Gastroesophageal sphincter (tissue), 4 donors: ENCODE measurements at regions not wholly inside any gene's neighbourhood (a gene's known extent, or its start where the extent isn't known, plus 50 kb on each side); places are given as distances from the start of the nearest gene placed in this dataset.

Source experiments
- ATAC-seq: fragments of 150-250 bp; one replicate; pipeline ENCODE4 v1.9.1; 2016; ENCODE audit warnings: mild to moderate bottlenecking, moderate library complexity
- H3K27ac ChIP-seq, 4 donors: fragments of 200-600 bp; sonication (generic) in 3 of 4; 1 replicate in 3 of 4; 2 replicates in 1 of 4; pipeline ENCODE4 v1.5.1; 2016 to 2019
- H3K27me3 ChIP-seq: fragments of 200-600 bp; sonication (generic); one replicate; pipeline ENCODE4 v1.5.1; 2019
- H3K36me3 ChIP-seq, 2 donors: fragments of 200-600 bp; sonication (generic); one replicate each; pipeline ENCODE4 v1.5.1; 2019; ENCODE audit warnings: control low read depth in 1 of 2
- H3K4me1 ChIP-seq, 3 donors: fragments of 200-600 bp; sonication (generic); 1 replicate in 2 of 3; 2 replicates in 1 of 3; pipeline ENCODE4 v1.5.1; 2016 to 2019; ENCODE audit warnings: control low read depth in 2 of 3
- H3K4me3 ChIP-seq, 2 donors: fragments of 200-600 bp; sonication (generic); one replicate each; pipeline ENCODE4 v1.5.1; 2019; ENCODE audit warnings: mild to moderate bottlenecking in 1 of 2, moderate library complexity in 1 of 2
- H3K9me3 ChIP-seq, 3 donors: fragments of 200-600 bp; sonication (generic); one replicate each; pipeline ENCODE4 v1.5.1; 2017 to 2019; ENCODE audit warnings: control low read depth in 2 of 3
- CTCF ChIP-seq, 4 experiments: fragments of 200-600 bp in 2 of 4; fragments of 450-650 bp in 2 of 4; sonication (generic) in 1 of 4; IDR thresholded peaks; one replicate each; pipeline ENCODE4 v1.5.1; 2017 to 2019; ENCODE audit warnings: antibody characterized with exemption in 4 of 4, mild to moderate bottlenecking in 2 of 4, moderate library complexity in 2 of 4
- EP300 ChIP-seq: sonication (generic); formaldehyde crosslinking; IDR thresholded peaks from one replicate; pipeline ENCODE4 v1.6.1; 2017; ENCODE audit warnings: antibody characterized with exemption, mild to moderate bottlenecking
- POLR2A ChIP-seq, 2 donors: fragments of 450-650 bp; IDR thresholded peaks; one replicate each; pipeline ENCODE4 v1.6.1; 2017; ENCODE audit warnings: antibody characterized with exemption in 2 of 2, mild to moderate bottlenecking in 2 of 2, moderate library complexity in 1 of 2
- POLR2AphosphoS5 ChIP-seq: sonication (generic); formaldehyde crosslinking; IDR thresholded peaks from one replicate; pipeline ENCODE4 v1.6.1; 2017; ENCODE audit warnings: antibody characterized with exemption
- WGBS, 2 donors: methylation state at CpG; one replicate each; pipeline ENCODE4 v1.1.5; 2018; ENCODE audit warnings: low coverage in 1 of 2; 5-methylcytosine and 5-hydroxymethylcytosine counted together

GRCh38 chr16:86424398-86424797 lies 85.9 kb upstream of the FOXF1 start:
- H3K36me3 ChIP-seq: no peaks in the 10 kb centered on the region
- ATAC-seq: peak; percentile 88
- no peaks in the 10 kb centered on the region for H3K27me3 ChIP-seq
- 14 to 18% methylated on average over 4 of the region's 10 CpGs for WGBS, 2 donors
- H3K4me1 ChIP-seq: peaks cover 5 to 40% (median 10%) of the 10 kb centered on the region in 3 donors
- peaks cover 0 to 12% (median 0%) of the 10 kb centered on the region in 3 donors for H3K9me3 ChIP-seq
- TF ChIP-seq POLR2AphosphoS5: peak; percentile 93
- no peak for TF ChIP-seq EP300
- H3K27ac ChIP-seq: peak overlapping the region; percentile 54 to 79 (median 74)
- no peak overlapping the region for H3K4me3 ChIP-seq

GRCh38 chr16:86424985-86425384 lies 85.3 kb upstream of the FOXF1 start:
- Histone ChIP-seq H3K4me1 (peaks cover 5 to 45% (median 11%) of the 10 kb centered on the region in 3 donors), H3K27ac (peak overlapping the region; percentile 54 to 79 (median 74)), H3K4me3 (no peak overlapping the region), H3K27me3 (no peaks in the 10 kb centered on the region), H3K36me3 (no peaks in the 10 kb centered on the region), H3K9me3 (peaks cover 0 to 12% (median 0%) of the 10 kb centered on the region in 3 donors)
- TF ChIP-seq POLR2AphosphoS5 (peak; percentile 66), EP300 (no peak)
- no peak for ATAC-seq
- WGBS, 2 donors: no CpG with 5 or more reads among the region's 9 CpGs

GRCh38 chr16:86426063-86426642 lies 84.2 kb upstream of the FOXF1 start:
- TF ChIP-seq POLR2AphosphoS5 (no peak), CTCF (IDR thresholded peaks at IDR 0.05) (no peak), EP300 (no peak), POLR2A (IDR thresholded peaks at IDR 0.05) (no peak)
- no peaks in the 10 kb centered on the region for H3K36me3 ChIP-seq
- peaks cover 0 to 9% (median 0%) of the 10 kb centered on the region in 3 donors for H3K9me3 ChIP-seq
- H3K27me3 ChIP-seq: no peaks in the 10 kb centered on the region
- peaks cover 12 to 57% (median 13%) of the 10 kb centered on the region in 3 donors for H3K4me1 ChIP-seq
- H3K4me3 ChIP-seq: no peak overlapping the region
- no peak for ATAC-seq
- WGBS, 2 donors: 100% methylated on average over 2 of the region's 12 CpGs; no CpG with 5 or more reads in 1 of the 2 donors
- H3K27ac ChIP-seq: peak overlapping the region in 3 of 4 donors; percentile 44 to 79 (median 62)

- H3K27ac ChIP-seq: peak overlapping the region in 1 of 4 donors; percentile 3
- WGBS, 2 donors: 59 to 78% methylated on average over 5 to 8 of the region's 8 CpGs
- ATAC-seq: no peak
- no peaks in the 10 kb centered on the region for H3K27me3 ChIP-seq
- H3K36me3 ChIP-seq: no peaks in the 10 kb centered on the region
- TF ChIP-seq EP300 (no peak), POLR2A (IDR thresholded peaks at IDR 0.05) (no peak), CTCF (IDR thresholded peaks at IDR 0.05) (no peak), POLR2AphosphoS5 (peak; percentile 71)
- H3K4me1 ChIP-seq: peaks cover 12 to 70% (median 26%) of the 10 kb centered on the region in 3 donors
- H3K4me3 ChIP-seq: no peak overlapping the region
- peaks cover 0 to 2% (median 0%) of the 10 kb centered on the region in 3 donors for H3K9me3 ChIP-seq
Measured at GRCh38 chr16:86427433-86427851, 82.9 kb upstream of the FOXF1 start.

GRCh38 chr16:86428729-86429517 lies 81.4 kb upstream of the FOXF1 start:
- TF ChIP-seq POLR2A (IDR thresholded peaks at IDR 0.05): no peak
- no peaks in the 10 kb centered on the region for H3K36me3 ChIP-seq
- H3K27me3 ChIP-seq: no peaks in the 10 kb centered on the region
- peak overlapping the region; percentile 24 to 93 (median 84) for H3K27ac ChIP-seq
- no peak overlapping the region for H3K4me3 ChIP-seq
- 49 to 80% methylated on average over 1 to 3 of the region's 12 CpGs for WGBS, 2 donors
- H3K4me1 ChIP-seq: peaks cover 13 to 77% (median 31%) of the 10 kb centered on the region in 3 donors
- ATAC-seq: no peak
- H3K9me3 ChIP-seq: no peaks in the 10 kb centered on the region

GRCh38 chr16:86429663-86430062 lies 80.7 kb upstream of the FOXF1 start:
- peaks cover 12 to 71% (median 29%) of the 10 kb centered on the region in 3 donors for H3K4me1 ChIP-seq
- H3K9me3 ChIP-seq: no peaks in the 10 kb centered on the region
- no peaks in the 10 kb centered on the region for H3K36me3 ChIP-seq
- no peak overlapping the region for H3K4me3 ChIP-seq
- H3K27me3 ChIP-seq: no peaks in the 10 kb centered on the region
- ATAC-seq: no peak
- no peak for TF ChIP-seq POLR2AphosphoS5
- no peak for TF ChIP-seq CTCF (IDR thresholded peaks at IDR 0.05)
- TF ChIP-seq EP300: no peak
- no peak for TF ChIP-seq POLR2A (IDR thresholded peaks at IDR 0.05)
- WGBS, 2 donors: 64 to 70% methylated on average over 2 to 12 of the region's 13 CpGs
- peak overlapping the region; percentile 24 to 93 (median 84) for H3K27ac ChIP-seq
